ENCODE measurements at regions not wholly inside any gene's neighbourhood (a gene's known extent, or its start where the extent isn't known, plus 50 kb on each side); places are given as distances from the start of the nearest gene placed in this dataset.

DNA sequence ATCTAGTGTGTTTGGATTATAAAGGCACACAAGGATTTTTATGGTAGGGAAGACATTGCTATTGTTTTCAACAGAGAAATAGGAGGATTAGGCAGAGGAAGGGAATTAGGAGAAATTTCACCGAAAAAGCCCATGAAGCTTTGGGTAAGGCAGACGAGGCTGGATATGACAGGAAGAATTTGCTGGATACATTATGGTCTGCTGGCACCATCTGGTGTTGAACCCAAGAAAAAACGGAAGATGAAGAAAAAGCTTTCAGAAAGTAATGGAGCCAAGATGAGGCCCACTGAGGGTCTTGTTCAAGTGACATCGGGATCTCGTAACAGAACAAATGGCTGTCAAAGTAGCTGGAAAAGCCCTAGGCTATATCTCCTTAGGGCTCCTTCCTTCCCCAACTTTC lies 56.5 kb downstream of the OR2J2 start:
- no peaks in the 10 kb centered on the region for H3K79me2 ChIP-seq (ENCODE audit: control insufficient read depth, insufficient read depth, low read length)
- intact Hi-C loops (cut with micrococcal nuclease; ENCODE audit: unreplicated experiment), result no loop called here
- no TSS peak for BruUV-seq (replicated peaks)

DNA sequence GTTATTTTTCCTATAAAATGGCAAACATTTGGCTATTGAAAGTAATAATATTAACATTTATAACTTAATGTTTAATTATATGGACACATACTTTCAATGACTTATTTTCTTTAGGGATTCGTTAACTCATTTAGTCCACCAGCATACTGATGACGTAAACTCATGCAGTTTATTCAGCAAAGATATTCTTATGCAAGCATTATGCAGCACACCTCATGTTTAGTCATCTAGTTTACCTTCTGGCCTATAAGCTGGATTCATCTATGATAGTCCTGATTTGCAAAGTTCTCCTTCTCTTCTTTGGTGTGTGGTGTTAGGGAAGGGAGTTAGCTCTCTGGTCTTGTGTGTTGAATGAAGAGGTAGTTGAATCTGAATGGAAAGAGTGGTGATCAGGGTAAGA lies 60.0 kb downstream of the OR2J2 start:
- BruUV-seq (replicated peaks), result no TSS peak
- no peaks in the 10 kb centered on the region for H3K9me3 ChIP-seq (replicated peaks; ENCODE audit: control insufficient read depth, insufficient read depth, low read length)
- in situ Hi-C loops (cut with MboI) (no loop called here), intact Hi-C loops (cut with micrococcal nuclease; ENCODE audit: unreplicated experiment) (no loop called here)
- H3K27ac ChIP-seq (ENCODE audit: control insufficient read depth, insufficient read depth), result no peak overlapping the region
- no peaks in the 10 kb centered on the region for H4K20me1 ChIP-seq (ENCODE audit: control insufficient read depth, insufficient read depth)
- CTCF ChIA-PET, result interaction anchor here (0.6 kb wide), 1 partner anchor 1010 kb away, joined by 3 read pairs; no protein-coding TSS in a partner anchor
- no peaks in the 10 kb centered on the region for H3K4me1 ChIP-seq (ENCODE audit: control insufficient read depth, insufficient read depth, low read length)
- H3K4me2 ChIP-seq (ENCODE audit: control insufficient read depth, insufficient read depth), result no peak overlapping the region
- RAD21 ChIA-PET (ENCODE audit: unreplicated experiment), result no interaction called here
- ATAC-seq (no peak), FAIRE-seq (no peak), DNase-seq (ENCODE audit: low read depth, low spot score) (no peak)
- POLR2A ChIA-PET, result no interaction called here
- no peaks in the 10 kb centered on the region for H3K79me2 ChIP-seq (ENCODE audit: control insufficient read depth, insufficient read depth, low read length)
- WGBS (ENCODE audit: insufficient coverage, insufficient replicate concordance, low lambda C conversion rate, missing lambda C conversion rate), result 0% methylated on average over 2 of the region's 2 CpGs
- H3K27me3 ChIP-seq (replicated peaks in 1 of 2; ENCODE audit: control insufficient read depth in 2 of 2, insufficient read depth in 2 of 2, low read length in 1 of 2), result no peaks in the 10 kb centered on the region
- no peak overlapping the region for H2AFZ ChIP-seq (ENCODE audit: control insufficient read depth, low read depth, low read length)
- H3K9ac ChIP-seq (ENCODE audit: control insufficient read depth, insufficient read depth, low read length), result no peak overlapping the region
- SMC1A ChIA-PET (ENCODE audit: uncharacterized antibody, unreplicated experiment), result interaction anchor here (0.6 kb wide), 1 partner anchor 340 kb away, joined by 3 read pairs; no protein-coding TSS in a partner anchor
- TF ChIP-seq, protein P1, sequence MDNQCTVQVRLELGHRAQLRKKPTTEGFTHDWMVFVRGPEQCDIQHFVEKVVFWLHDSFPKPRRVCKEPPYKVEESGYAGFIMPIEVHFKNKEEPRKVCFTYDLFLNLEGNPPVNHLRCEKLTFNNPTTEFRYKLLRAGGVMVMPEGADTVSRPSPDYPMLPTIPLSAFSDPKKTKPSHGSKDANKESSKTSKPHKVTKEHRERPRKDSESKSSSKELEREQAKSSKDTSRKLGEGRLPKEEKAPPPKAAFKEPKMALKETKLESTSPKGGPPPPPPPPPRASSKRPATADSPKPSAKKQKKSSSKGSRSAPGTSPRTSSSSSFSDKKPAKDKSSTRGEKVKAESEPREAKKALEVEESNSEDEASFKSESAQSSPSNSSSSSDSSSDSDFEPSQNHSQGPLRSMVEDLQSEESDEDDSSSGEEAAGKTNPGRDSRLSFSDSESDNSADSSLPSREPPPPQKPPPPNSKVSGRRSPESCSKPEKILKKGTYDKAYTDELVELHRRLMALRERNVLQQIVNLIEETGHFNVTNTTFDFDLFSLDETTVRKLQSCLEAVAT (IDR thresholded peaks at IDR 0.05), result no peak
- TF ChIP-seq, protein P2, sequence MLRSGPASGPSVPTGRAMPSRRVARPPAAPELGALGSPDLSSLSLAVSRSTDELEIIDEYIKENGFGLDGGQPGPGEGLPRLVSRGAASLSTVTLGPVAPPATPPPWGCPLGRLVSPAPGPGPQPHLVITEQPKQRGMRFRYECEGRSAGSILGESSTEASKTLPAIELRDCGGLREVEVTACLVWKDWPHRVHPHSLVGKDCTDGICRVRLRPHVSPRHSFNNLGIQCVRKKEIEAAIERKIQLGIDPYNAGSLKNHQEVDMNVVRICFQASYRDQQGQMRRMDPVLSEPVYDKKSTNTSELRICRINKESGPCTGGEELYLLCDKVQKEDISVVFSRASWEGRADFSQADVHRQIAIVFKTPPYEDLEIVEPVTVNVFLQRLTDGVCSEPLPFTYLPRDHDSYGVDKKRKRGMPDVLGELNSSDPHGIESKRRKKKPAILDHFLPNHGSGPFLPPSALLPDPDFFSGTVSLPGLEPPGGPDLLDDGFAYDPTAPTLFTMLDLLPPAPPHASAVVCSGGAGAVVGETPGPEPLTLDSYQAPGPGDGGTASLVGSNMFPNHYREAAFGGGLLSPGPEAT (IDR thresholded peaks at IDR 0.05; ENCODE audit: low read depth), result no peak
- TF ChIP-seq JUNB (IDR thresholded peaks at IDR 0.05), result no peak
- TF ChIP-seq MTA2 (IDR thresholded peaks at IDR 0.05; ENCODE audit: low read depth), result no peak
- TF ChIP-seq BACH1 (IDR thresholded peaks at IDR 0.05; ENCODE audit: borderline replicate concordance), result no peak
- TF ChIP-seq ZNF622 (IDR thresholded peaks at IDR 0.05), result no peak
- TF ChIP-seq, protein P3, sequence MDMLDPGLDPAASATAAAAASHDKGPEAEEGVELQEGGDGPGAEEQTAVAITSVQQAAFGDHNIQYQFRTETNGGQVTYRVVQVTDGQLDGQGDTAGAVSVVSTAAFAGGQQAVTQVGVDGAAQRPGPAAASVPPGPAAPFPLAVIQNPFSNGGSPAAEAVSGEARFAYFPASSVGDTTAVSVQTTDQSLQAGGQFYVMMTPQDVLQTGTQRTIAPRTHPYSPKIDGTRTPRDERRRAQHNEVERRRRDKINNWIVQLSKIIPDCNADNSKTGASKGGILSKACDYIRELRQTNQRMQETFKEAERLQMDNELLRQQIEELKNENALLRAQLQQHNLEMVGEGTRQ (IDR thresholded peaks at IDR 0.05; ENCODE audit: borderline replicate concordance, low read depth, low read length), result no peak
- TF ChIP-seq SUPT20H (IDR thresholded peaks at IDR 0.05; ENCODE audit: borderline replicate concordance, control insufficient read depth, low read depth, low read length), result no peak
- TF ChIP-seq TCF12 (IDR thresholded peaks at IDR 0.05; ENCODE audit: low read depth, low read length), result no peak
- TF ChIP-seq, protein P4, sequence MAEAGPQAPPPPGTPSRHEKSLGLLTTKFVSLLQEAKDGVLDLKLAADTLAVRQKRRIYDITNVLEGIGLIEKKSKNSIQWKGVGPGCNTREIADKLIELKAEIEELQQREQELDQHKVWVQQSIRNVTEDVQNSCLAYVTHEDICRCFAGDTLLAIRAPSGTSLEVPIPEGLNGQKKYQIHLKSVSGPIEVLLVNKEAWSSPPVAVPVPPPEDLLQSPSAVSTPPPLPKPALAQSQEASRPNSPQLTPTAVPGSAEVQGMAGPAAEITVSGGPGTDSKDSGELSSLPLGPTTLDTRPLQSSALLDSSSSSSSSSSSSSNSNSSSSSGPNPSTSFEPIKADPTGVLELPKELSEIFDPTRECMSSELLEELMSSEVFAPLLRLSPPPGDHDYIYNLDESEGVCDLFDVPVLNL (IDR thresholded peaks at IDR 0.05; ENCODE audit: low read depth, low read length), result no peak
- no peak for TF ChIP-seq HDAC6 (IDR thresholded peaks at IDR 0.05; ENCODE audit: unreplicated experiment)
- TF ChIP-seq YBX1 (IDR thresholded peaks at IDR 0.05), result no peak
- no peak overlapping the region for H3K4me3 ChIP-seq
- H3K36me3 ChIP-seq (ENCODE audit: control insufficient read depth in 2 of 2, insufficient read depth in 2 of 2, low read length in 1 of 2), result no peaks in the 10 kb centered on the region

More for the DNA sequence above, 56.5 kb downstream of the OR2J2 start:
- no peak for FAIRE-seq
- SMC1A ChIA-PET (ENCODE audit: uncharacterized antibody, unreplicated experiment), result interaction anchor here (0.9 kb wide), 1 partner anchor 390 kb away, joined by 4 read pairs; no protein-coding TSS in a partner anchor
- no peak for ATAC-seq
- H4K20me1 ChIP-seq (ENCODE audit: control insufficient read depth, insufficient read depth), result no peaks in the 10 kb centered on the region
- WGBS (ENCODE audit: insufficient coverage, insufficient replicate concordance, low lambda C conversion rate, missing lambda C conversion rate), result 55% methylated on average over 5 of the region's 5 CpGs
- H3K4me2 ChIP-seq (ENCODE audit: control insufficient read depth, insufficient read depth), result no peak overlapping the region
- no peak overlapping the region for H3K27ac ChIP-seq (ENCODE audit: control insufficient read depth, insufficient read depth)
- in situ Hi-C loops (cut with MboI), result no loop called here
- H3K9me3 ChIP-seq (replicated peaks; ENCODE audit: control insufficient read depth, insufficient read depth, low read length), result no peaks in the 10 kb centered on the region
- POLR2A ChIA-PET, result no interaction called here
- H3K36me3 ChIP-seq (ENCODE audit: control insufficient read depth in 2 of 2, insufficient read depth in 2 of 2, low read length in 1 of 2), result no peaks in the 10 kb centered on the region
- no peak for DNase-seq (ENCODE audit: low read depth, low spot score)
- H2AFZ ChIP-seq (ENCODE audit: control insufficient read depth, low read depth, low read length), result no peak overlapping the region
- no peak overlapping the region for H3K9ac ChIP-seq (ENCODE audit: control insufficient read depth, insufficient read depth, low read length)
- RAD21 ChIA-PET (ENCODE audit: unreplicated experiment), result no interaction called here
- H3K4me1 ChIP-seq (ENCODE audit: control insufficient read depth, insufficient read depth, low read length), result no peaks in the 10 kb centered on the region
- TF ChIP-seq SIX5 (IDR thresholded peaks at IDR 0.05; ENCODE audit: low read depth, low read length, severe bottlenecking) (no peak), RAD21 (IDR thresholded peaks at IDR 0.05; ENCODE audit: insufficient read depth, low read depth, low read length) (0 out of 2 replicates have a peak, but pooled peaks have one; percentile 24)
- CTCF ChIA-PET, result no interaction called here
- H3K4me3 ChIP-seq, result no peak overlapping the region
- no peaks in the 10 kb centered on the region for H3K27me3 ChIP-seq (replicated peaks in 1 of 2; ENCODE audit: control insufficient read depth in 2 of 2, insufficient read depth in 2 of 2, low read length in 1 of 2)
